ENCODE measurements at regions not wholly inside any gene's neighbourhood (a gene's known extent, or its start where the extent isn't known, plus 50 kb on each side); places are given as distances from the start of the nearest gene placed in this dataset.
"Not testable (repeated sequence)": the region's sequence is repeated elsewhere in the genome, so short reads cannot be mapped to it uniquely, and the experiment has no call there.

DNA sequence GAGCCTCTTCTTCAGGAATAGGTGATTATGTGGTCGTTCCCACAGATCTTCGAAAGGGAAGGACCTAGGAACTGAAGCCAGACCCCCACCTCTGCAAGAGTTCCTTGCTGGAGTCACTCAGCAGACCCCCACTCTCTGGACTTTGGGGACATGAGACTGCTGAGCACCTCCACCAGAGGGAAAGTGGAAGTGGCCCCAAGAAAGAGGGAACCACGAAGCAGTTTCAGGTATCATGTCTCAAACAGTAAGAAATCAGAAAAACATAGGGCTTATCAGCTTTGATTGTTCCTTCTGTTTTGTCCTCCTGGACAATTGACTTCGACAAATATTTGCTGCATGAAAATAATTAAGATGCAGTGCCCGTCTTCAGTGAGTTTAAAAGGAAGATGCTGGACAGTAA lies 98.9 kb downstream of the CDRT15L2 start:
- H3K4me1 ChIP-seq (ENCODE audit: control insufficient read depth, insufficient read depth, low read length); CTCF ChIA-PET; H3K9me3 ChIP-seq (ENCODE audit: control insufficient read depth, insufficient read depth, low read depth, low read length); H3K4me3 ChIP-seq (ENCODE audit: low read depth, low read length); H3K36me3 ChIP-seq (ENCODE audit: control insufficient read depth in 2 of 2, insufficient read depth in 1 of 2, low read length in 2 of 2); POLR2A ChIA-PET; H3K27ac ChIP-seq (ENCODE audit: extremely low read depth, low read depth, low read length): not testable (repeated sequence)

DNA sequence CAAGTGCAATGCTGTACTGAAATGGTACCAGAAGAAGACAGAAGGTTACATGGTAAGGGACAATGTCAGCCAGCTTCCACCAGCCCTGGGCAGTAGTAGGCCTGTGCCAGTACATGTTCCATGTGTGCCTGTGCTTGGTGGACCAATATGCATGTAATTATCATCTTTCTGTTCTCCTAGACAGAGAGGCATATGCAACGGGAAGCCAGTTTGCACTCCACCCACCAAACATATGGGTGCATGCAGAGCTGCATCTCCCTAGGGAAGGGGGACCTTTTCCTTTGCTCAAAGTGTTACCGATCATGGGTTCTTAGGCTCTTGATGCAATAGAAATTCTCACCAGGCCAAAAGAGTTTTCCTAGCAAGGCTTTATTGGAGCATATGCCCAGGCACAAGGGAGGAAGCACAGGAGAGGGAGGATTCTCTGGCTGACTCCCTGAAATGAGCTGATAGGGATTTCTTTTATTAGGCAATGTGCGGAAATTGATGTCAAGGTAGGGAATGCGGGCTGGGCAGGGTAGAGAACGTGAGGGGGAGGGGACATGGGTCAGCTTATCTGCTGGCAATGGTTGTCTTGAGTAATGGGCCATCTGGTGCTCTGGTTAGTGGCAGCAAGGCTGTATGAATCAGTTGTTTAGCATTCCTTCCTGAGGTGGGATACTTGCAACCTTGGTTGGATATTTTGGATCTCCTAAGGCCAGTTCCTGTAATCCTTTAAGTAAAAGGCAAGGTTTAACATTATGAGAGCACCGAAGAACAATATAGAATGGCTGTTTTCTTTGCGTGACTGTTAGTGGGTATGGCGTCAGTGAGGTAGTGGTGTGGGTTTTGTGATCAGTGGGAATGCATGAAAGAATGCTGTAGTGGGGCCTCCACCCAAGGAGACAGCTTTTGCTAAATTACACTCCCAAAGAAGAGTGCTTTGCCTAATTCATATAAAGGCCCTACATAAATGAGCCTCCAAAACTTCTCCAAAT lies 102.5 kb downstream of the CDRT15L2 start:
- CTCF ChIA-PET; POLR2A ChIA-PET; H3K9me3 ChIP-seq (ENCODE audit: control insufficient read depth, insufficient read depth, low read depth, low read length); H3K27ac ChIP-seq (ENCODE audit: extremely low read depth, low read depth, low read length); H3K4me3 ChIP-seq (ENCODE audit: low read depth, low read length); H3K4me1 ChIP-seq (ENCODE audit: control insufficient read depth, insufficient read depth, low read length); H3K36me3 ChIP-seq (ENCODE audit: control insufficient read depth in 2 of 2, insufficient read depth in 1 of 2, low read length in 2 of 2): not testable (repeated sequence)

DNA sequence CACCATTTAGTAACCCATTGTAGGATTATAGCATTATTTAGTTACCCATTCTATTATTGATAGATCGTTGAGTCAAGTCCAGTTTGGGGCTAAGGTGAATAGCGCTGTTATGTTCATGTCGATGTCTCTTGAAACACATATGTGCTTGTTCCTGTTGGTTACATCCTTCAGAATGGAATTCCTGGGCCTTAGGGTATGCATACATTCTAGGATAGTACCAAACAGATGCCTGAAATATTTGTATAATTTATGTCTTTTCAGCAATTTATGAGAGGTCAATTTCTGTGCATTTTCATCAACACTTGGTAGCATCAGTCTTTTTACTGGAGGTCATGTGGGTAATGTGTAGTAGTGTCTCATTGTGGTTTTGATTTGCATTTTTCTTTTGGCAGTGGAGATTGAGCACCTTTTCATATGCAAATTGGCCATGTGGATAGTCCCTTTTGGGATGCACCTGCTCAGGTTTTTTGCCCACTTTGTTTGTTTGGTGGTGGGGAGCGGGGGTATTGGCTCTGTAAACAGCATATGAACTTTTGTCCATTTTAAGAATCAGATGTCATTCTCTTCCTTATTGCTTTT lies 104.2 kb downstream of the CDRT15L2 start:
- H3K4me3 ChIP-seq (ENCODE audit: low read depth, low read length); H3K27ac ChIP-seq (ENCODE audit: extremely low read depth, low read depth, low read length); H3K9me3 ChIP-seq (ENCODE audit: control insufficient read depth, insufficient read depth, low read depth, low read length); H3K4me1 ChIP-seq (ENCODE audit: control insufficient read depth, insufficient read depth, low read length); POLR2A ChIA-PET; H3K36me3 ChIP-seq (ENCODE audit: control insufficient read depth in 2 of 2, insufficient read depth in 1 of 2, low read length in 2 of 2); CTCF ChIA-PET: not testable (repeated sequence)

DNA sequence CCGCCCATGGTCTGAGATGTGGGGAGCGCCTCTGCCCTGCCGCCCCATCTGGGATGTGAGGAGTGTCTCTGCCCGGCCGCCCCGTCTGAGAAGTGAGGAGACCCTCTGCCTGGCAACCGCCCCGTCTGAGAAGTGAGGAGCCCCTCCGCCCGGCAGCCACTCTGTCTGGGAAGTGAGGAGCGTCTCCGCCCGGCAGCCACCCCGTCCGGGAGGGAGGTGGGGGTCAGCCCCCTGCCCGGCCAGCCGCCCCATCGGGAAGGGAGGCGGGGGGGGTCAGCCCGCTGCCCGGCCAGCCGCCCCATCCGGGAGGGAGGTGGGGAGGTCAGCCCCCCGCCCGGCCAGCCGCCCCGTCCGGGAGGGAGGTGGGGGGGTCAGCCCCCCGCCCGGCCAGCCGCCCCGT lies 105.5 kb downstream of the CDRT15L2 start:
- POLR2A ChIA-PET; H3K36me3 ChIP-seq (ENCODE audit: control insufficient read depth in 2 of 2, insufficient read depth in 1 of 2, low read length in 2 of 2); H3K4me3 ChIP-seq (ENCODE audit: low read depth, low read length): not testable (repeated sequence)

DNA sequence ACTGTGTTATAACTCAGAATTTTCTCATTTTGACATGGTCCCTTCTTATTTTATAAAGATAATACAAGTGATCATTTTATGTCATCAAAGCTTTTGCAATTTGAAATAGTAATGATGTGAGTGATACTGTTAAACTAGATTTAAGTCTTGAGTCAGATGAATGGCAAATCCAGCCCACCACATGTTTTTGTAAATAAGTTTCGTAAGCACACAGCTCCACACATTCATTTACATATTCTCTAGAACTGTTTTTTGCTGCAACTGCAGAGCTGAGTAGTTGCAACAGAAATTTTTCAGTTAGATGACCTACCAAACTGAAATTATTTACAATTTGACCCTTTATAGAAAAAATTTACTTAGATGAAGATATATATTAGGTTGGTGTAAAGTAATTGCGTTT lies 108.1 kb downstream of the CDRT15L2 start:
- H3K4me1 ChIP-seq (ENCODE audit: control insufficient read depth, insufficient read depth, low read length); H3K9me3 ChIP-seq (ENCODE audit: control insufficient read depth, insufficient read depth, low read depth, low read length); H3K36me3 ChIP-seq (ENCODE audit: control insufficient read depth in 2 of 2, insufficient read depth in 1 of 2, low read length in 2 of 2); H3K27ac ChIP-seq (ENCODE audit: extremely low read depth, low read depth, low read length); H3K4me3 ChIP-seq (ENCODE audit: low read depth, low read length); CTCF ChIA-PET; POLR2A ChIA-PET: not testable (repeated sequence)

More for the DNA sequence above, 105.5 kb downstream of the CDRT15L2 start:
- H3K27ac ChIP-seq (ENCODE audit: extremely low read depth, low read depth, low read length); H3K4me1 ChIP-seq (ENCODE audit: control insufficient read depth, insufficient read depth, low read length); CTCF ChIA-PET; H3K9me3 ChIP-seq (ENCODE audit: control insufficient read depth, insufficient read depth, low read depth, low read length): not testable (repeated sequence)

DNA sequence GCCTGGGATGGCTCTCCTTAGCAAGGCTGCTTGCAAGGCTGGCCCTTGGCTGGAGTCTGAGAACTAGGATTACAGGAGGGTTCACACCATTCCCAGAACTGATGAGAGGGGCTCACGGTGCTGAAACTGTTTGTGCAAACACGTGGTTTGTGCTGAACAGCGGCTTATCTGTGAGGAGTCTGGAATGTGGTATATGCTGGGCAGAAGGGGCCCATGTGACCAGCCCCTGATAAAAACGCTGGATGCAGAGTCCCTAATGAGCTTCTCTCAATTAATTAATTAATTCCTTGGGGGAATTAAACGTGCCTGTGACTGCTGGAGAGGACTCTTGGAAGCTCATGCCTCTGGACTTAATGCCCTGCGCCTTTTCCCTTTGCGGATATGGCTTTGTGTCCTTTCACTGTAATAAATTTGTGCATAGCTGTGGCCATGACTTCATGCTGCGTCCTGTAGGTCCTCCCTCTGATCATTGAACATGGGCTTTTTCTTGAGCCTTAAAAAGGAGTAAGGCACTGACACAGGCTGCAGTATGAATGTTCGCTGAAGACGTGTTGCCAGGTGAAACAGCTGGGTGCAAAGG lies 109.7 kb downstream of the CDRT15L2 start:
- H3K4me1 ChIP-seq (ENCODE audit: control insufficient read depth, insufficient read depth, low read length); H3K27ac ChIP-seq (ENCODE audit: extremely low read depth, low read depth, low read length); CTCF ChIA-PET; H3K36me3 ChIP-seq (ENCODE audit: control insufficient read depth in 2 of 2, insufficient read depth in 1 of 2, low read length in 2 of 2); H3K9me3 ChIP-seq (ENCODE audit: control insufficient read depth, insufficient read depth, low read depth, low read length); POLR2A ChIA-PET; H3K4me3 ChIP-seq (ENCODE audit: low read depth, low read length): not testable (repeated sequence)

DNA sequence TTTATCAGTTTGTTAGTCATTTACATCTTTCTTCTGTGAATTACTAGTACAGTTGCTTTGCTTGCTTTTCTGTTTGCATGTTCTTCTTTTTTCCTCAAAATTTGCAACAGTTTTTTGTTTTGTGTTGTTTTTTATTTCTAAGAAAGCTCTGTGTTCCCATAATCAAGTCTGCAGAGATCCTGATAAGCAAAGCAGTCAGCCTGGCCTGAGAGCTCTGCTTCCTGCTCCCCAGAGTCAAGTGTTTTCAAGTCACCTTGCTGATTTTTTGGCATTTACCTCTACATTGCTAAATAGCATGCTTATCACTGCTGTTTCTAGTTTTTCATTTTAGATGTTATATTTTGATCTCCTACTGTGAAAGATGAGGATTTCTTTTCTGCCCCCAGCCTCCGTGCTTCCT lies 113.2 kb downstream of the CDRT15L2 start:
- H3K9me3 ChIP-seq (ENCODE audit: control insufficient read depth, insufficient read depth, low read depth, low read length); POLR2A ChIA-PET; H3K4me1 ChIP-seq (ENCODE audit: control insufficient read depth, insufficient read depth, low read length); H3K36me3 ChIP-seq (ENCODE audit: control insufficient read depth in 2 of 2, insufficient read depth in 1 of 2, low read length in 2 of 2); CTCF ChIA-PET; H3K27ac ChIP-seq (ENCODE audit: extremely low read depth, low read depth, low read length); H3K4me3 ChIP-seq (ENCODE audit: low read depth, low read length): not testable (repeated sequence)

DNA sequence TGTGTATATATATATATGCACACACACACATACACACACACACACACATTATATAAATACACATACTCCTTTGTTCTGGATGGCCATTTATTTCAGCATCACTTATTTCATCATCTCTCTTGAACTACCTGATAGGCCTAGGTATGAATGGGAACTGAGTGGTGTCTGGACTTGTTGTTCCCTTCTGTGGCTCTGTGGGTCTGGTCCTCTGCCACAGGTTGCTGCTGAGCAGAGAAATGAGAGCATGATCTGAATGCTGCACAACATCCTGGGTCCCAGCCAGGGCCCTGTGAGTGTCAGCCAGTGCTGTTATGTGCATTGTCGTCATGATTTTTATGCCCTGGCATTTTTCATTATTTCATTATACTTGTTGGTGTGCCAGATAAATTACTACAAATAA lies 116.3 kb downstream of the CDRT15L2 start:
- CTCF ChIA-PET; H3K9me3 ChIP-seq (ENCODE audit: control insufficient read depth, insufficient read depth, low read depth, low read length); H3K4me3 ChIP-seq (ENCODE audit: low read depth, low read length); POLR2A ChIA-PET; H3K27ac ChIP-seq (ENCODE audit: extremely low read depth, low read depth, low read length); H3K4me1 ChIP-seq (ENCODE audit: control insufficient read depth, insufficient read depth, low read length); H3K36me3 ChIP-seq (ENCODE audit: control insufficient read depth in 2 of 2, insufficient read depth in 1 of 2, low read length in 2 of 2): not testable (repeated sequence)

Measured in HEK293 (cell line).